ENCODE measurements at regions not wholly inside any gene's neighbourhood (a gene's known extent, or its start where the extent isn't known, plus 50 kb on each side); places are given as distances from the start of the nearest gene placed in this dataset.

- TF ChIP-seq CTCF (IDR thresholded peaks at IDR 0.05) (no peak), RNF2 (IDR thresholded peaks at IDR 0.05; ENCODE audit: borderline replicate concordance, low read depth) (no peak), RAD21 (conservative IDR thresholded peaks at IDR 0.05 in 1 of 2, IDR thresholded peaks at IDR 0.05 in 1 of 2) (no peak), ELK1 (IDR thresholded peaks at IDR 0.05; ENCODE audit: low read depth, low read length) (no peak), BCL3 (IDR thresholded peaks at IDR 0.05) (no peak), CEBPB (IDR thresholded peaks at IDR 0.05) (no peak), JUNB (IDR thresholded peaks at IDR 0.05) (no peak)
Measured at GRCh38 chr12:75628916-75629315, 117.5 kb upstream of the KRR1 start.
